SK-N-SH (cell line): ENCODE measurements at regions not wholly inside any gene's neighbourhood (a gene's known extent, or its start where the extent isn't known, plus 50 kb on each side); places are given as distances from the start of the nearest gene placed in this dataset.

Experiments used
- CTCF ChIA-PET: fragments of 300-600, 350-600 bp; formaldehyde crosslinking; extraction: SDS; loops from one replicate; lab custom pipeline; 2021; lab: Yijun Ruan, JAX
- POLR2A ChIA-PET: fragments of 350-600 bp; sonication (Branson Sonifier 250); formaldehyde crosslinking; extraction: SDS; loops from one replicate; lab custom pipeline; 2020; ENCODE audit warnings: antibody characterized with exemption, inconsistent platforms; lab: Yijun Ruan, JAX
- DNase-seq: peaks from one replicate; pipeline ENCODE4 v3.0.0; 2012
- H2AFZ ChIP-seq: fragments of 200-600 bp; sonication (generic); 2 replicates; pipeline ENCODE4 v1.8.1; 2016; ENCODE audit warnings: antibody characterized with exemption, mild to moderate bottlenecking, low read depth
- H3F3A ChIP-seq: fragments of 200-600 bp; sonication (generic); replicated peaks from 2 replicates; pipeline ENCODE3; 2016; ENCODE audit warnings: antibody characterized with exemption, mild to moderate bottlenecking; ENCODE audit not compliant: insufficient read depth
- H3K27ac ChIP-seq, 2 experiments: fragments of 200-500 bp in 1 of 2; fragments of 200-600 bp in 1 of 2; sonication (Bioruptor generic) in 1 of 2; sonication (generic), shearing (Covaris generic) in 1 of 2; 2 replicates each; pipeline versions ENCODE4 v1.5.1 to v1.6.1; 2014 to 2016; ENCODE audit warnings: low read depth in 2 of 2, inconsistent platforms in 1 of 2, low read length in 1 of 2, mild to moderate bottlenecking in 1 of 2, mixed read lengths in 1 of 2
- H3K27me3 ChIP-seq: fragments of 200-600 bp; sonication (generic), shearing (Covaris generic); 2 replicates; pipeline ENCODE4 v1.6.1; 2016; ENCODE audit warnings: mixed run types; ENCODE audit not compliant: insufficient read depth
- H3K36me3 ChIP-seq, 2 experiments: fragments of 200-500 bp in 1 of 2; fragments of 200-600 bp in 1 of 2; sonication (Bioruptor generic) in 1 of 2; sonication (generic) in 1 of 2; replicated peaks in 1 of 2; 2 replicates each; pipeline versions ENCODE3 to v1.5.1; 2014 to 2016; ENCODE audit warnings: low read length in 1 of 2, mild to moderate bottlenecking in 1 of 2; ENCODE audit not compliant: insufficient read depth in 2 of 2, control insufficient read depth in 1 of 2
- H3K4me1 ChIP-seq, 2 experiments: fragments of 200-500 bp in 1 of 2; fragments of 200-600 bp in 1 of 2; sonication (Bioruptor generic) in 1 of 2; sonication (generic), shearing (Covaris generic) in 1 of 2; 2 replicates each; pipeline versions ENCODE4 v1.5.1 to v1.6.1; 2014 to 2016; ENCODE audit warnings: low read depth in 1 of 2, low read length in 1 of 2, mixed run types in 1 of 2; ENCODE audit not compliant: insufficient read depth in 2 of 2, control insufficient read depth in 1 of 2
- H3K4me2 ChIP-seq: fragments of 200-600 bp; sonication (generic), shearing (Covaris generic); 2 replicates; pipeline ENCODE4 v1.6.1; 2017; ENCODE audit warnings: mixed run types
- H3K4me3 ChIP-seq, 2 experiments: fragments of 200-500 bp in 1 of 2; fragments of 200-600 bp in 1 of 2; sonication (Bioruptor generic) in 1 of 2; sonication (generic), shearing (Covaris generic) in 1 of 2; 2 replicates each; pipeline versions ENCODE4 v1.5.1 to v1.8.1; 2014 to 2016; ENCODE audit warnings: low read depth in 2 of 2, inconsistent platforms in 1 of 2, low read length in 1 of 2, mild to moderate bottlenecking in 1 of 2, mixed read lengths in 1 of 2, moderate library complexity in 1 of 2
- H3K79me2 ChIP-seq: fragments of 200-600 bp; sonication (generic); 2 replicates; pipeline ENCODE4 v1.8.1; 2017; ENCODE audit warnings: mild to moderate bottlenecking; ENCODE audit not compliant: insufficient read depth
- H3K9ac ChIP-seq: fragments of 200-600 bp; sonication (generic); 2 replicates; pipeline ENCODE4 v1.6.1; 2017; ENCODE audit warnings: mixed run types
- H3K9me2 ChIP-seq: fragments of 200-600 bp; sonication (generic); 2 replicates; pipeline ENCODE4 v1.6.1; 2017; ENCODE audit warnings: mixed run types
- H3K9me3 ChIP-seq: fragments of 200-600 bp; sonication (generic); 2 replicates; pipeline ENCODE4 v1.6.1; 2017; ENCODE audit warnings: mixed run types, mild to moderate bottlenecking, moderate library complexity
- H4K20me1 ChIP-seq: fragments of 200-600 bp; sonication (generic); 2 replicates; pipeline ENCODE4 v1.6.1; 2017; ENCODE audit warnings: mild to moderate bottlenecking, mixed run types; ENCODE audit not compliant: insufficient read depth
- CHD2 ChIP-seq: fragments of 150-350 bp; IDR thresholded peaks from 2 replicates; pipeline ENCODE4 v1.6.1; 2018; ENCODE audit warnings: low read length; ENCODE audit not compliant: partially characterized antibody
- CTCF ChIP-seq: fragments of 200-600 bp; sonication (generic); IDR thresholded peaks from 2 replicates; pipeline ENCODE4 v1.6.1; 2017; ENCODE audit warnings: antibody characterized with exemption, mild to moderate bottlenecking, moderate library complexity
- ELF1 ChIP-seq: IDR thresholded peaks from 2 replicates; pipeline ENCODE4 v1.4.0; 2012
- EP300 ChIP-seq, 2 experiments: IDR thresholded peaks; 2 replicates each; pipeline versions ENCODE4 v1.4.0 to v1.6.1; 2012; ENCODE audit warnings: borderline replicate concordance in 1 of 2, low read depth in 1 of 2, low read length in 1 of 2
- EZH2phosphoT487 ChIP-seq: fragments of 200-600 bp; sonication (generic); IDR thresholded peaks from 2 replicates; pipeline ENCODE4 v1.6.1; 2017; ENCODE audit warnings: low read depth, mixed run types, mild to moderate bottlenecking, antibody characterized with exemption, moderate library complexity, borderline replicate concordance
- FOXJ3 ChIP-seq: sonication (generic); formaldehyde crosslinking; IDR thresholded peaks from 2 replicates; pipeline ENCODE4 v1.5.1; 2020; ENCODE audit warnings: mild to moderate bottlenecking, missing genetic modification reagents
- IRF3 ChIP-seq: fragments of 150-350 bp; IDR thresholded peaks from 2 replicates; pipeline ENCODE4 v1.6.1; 2016; ENCODE audit warnings: mild to moderate bottlenecking, low read depth, low read length
- JUND ChIP-seq: IDR thresholded peaks from 2 replicates; pipeline ENCODE4 v1.4.0; 2012
- MEF2A ChIP-seq: IDR thresholded peaks from 2 replicates; pipeline ENCODE4 v1.4.0; 2012; ENCODE audit warnings: low read depth, borderline replicate concordance
- MXI1 ChIP-seq: IDR thresholded peaks from 2 replicates; pipeline ENCODE4 v1.6.1; 2012; ENCODE audit warnings: mild to moderate bottlenecking, low read depth, low read length, improper control_type of control experiment
- NRF1 ChIP-seq: IDR thresholded peaks from 2 replicates; pipeline ENCODE4 v1.6.1; 2012; ENCODE audit warnings: low read depth, mild to moderate bottlenecking, low read length
- RCOR1 ChIP-seq: fragments of 150-350 bp; IDR thresholded peaks from 2 replicates; pipeline ENCODE4 v1.6.1; 2017; ENCODE audit warnings: antibody characterized with exemption, low read length
- SIN3A ChIP-seq: IDR thresholded peaks from 2 replicates; pipeline ENCODE4 v1.6.1; 2012; ENCODE audit warnings: low read depth, mild to moderate bottlenecking, low read length, moderate library complexity, borderline replicate concordance
- TAF1 ChIP-seq: IDR thresholded peaks from 2 replicates; pipeline ENCODE4 v1.6.1; 2012; ENCODE audit warnings: low read depth, mild to moderate bottlenecking, low read length, moderate library complexity, borderline replicate concordance
- TCF12 ChIP-seq: IDR thresholded peaks from 2 replicates; pipeline ENCODE4 v1.4.0; 2012
- WGBS: methylation state at CpG from one replicate; pipeline ENCODE4 v1.1.6; 2017; ENCODE audit warnings: low lambda C conversion rate; 5-methylcytosine and 5-hydroxymethylcytosine counted together
- TF ChIP-seq, protein P1 (sequence below): fragments of 150-350 bp; IDR thresholded peaks from 2 replicates; pipeline ENCODE4 v1.6.1; 2017; ENCODE audit warnings: antibody characterized with exemption, low read length, low read depth, borderline replicate concordance
- TF ChIP-seq, protein P2 (sequence below): IDR thresholded peaks from 2 replicates; pipeline ENCODE4; 2012

DNA sequence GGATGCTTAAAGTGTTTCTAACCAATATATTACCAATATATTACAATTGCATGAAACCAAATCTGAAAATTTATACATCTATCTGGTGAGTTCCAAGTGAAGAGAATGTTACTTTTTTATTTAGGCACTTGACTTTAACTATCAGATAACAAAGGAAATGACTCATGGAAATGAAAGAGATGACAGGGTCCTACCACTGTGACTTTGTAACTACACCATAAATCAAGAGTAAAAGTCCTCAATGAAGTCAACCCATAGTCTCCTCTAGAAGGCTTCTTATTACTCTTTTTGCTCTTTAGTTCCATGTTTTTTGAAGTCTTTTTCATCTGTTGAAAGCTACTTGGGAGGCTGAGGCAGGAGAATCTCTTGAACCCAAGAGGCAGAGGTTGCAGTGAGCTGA, 545.0 kb upstream of the PIK3C3 start:
- H4K20me1 ChIP-seq, result no peaks in the 10 kb centered on the region
- POLR2A ChIA-PET, result no interaction called here
- no peak overlapping the region for H3K9ac ChIP-seq
- no peak for DNase-seq
- H3K27ac ChIP-seq, result no peak overlapping the region
- H3K4me3 ChIP-seq, result no peak overlapping the region
- no peaks in the 10 kb centered on the region for H3K27me3 ChIP-seq
- no peaks in the 10 kb centered on the region for H3K9me2 ChIP-seq
- no peaks in the 10 kb centered on the region for H3K36me3 ChIP-seq
- H3K4me1 ChIP-seq, result no peaks in the 10 kb centered on the region
- no peaks in the 10 kb centered on the region for H3K79me2 ChIP-seq
- no peak overlapping the region for H2AFZ ChIP-seq
- no peaks in the 10 kb centered on the region for H3F3A ChIP-seq
- TF ChIP-seq MEF2A, result no peak
- no peak for TF ChIP-seq ELF1
- no peak for TF ChIP-seq IRF3
- TF ChIP-seq CHD2, result no peak
- TF ChIP-seq SIN3A, result no peak
- TF ChIP-seq JUND, result no peak
- TF ChIP-seq, all 33 proteins: peak for 0
- Histone ChIP-seq H3K4me2 (no peak overlapping the region), H3K9me3 (no peaks in the 10 kb centered on the region)
- CTCF ChIA-PET, result interaction anchor here (1.0 kb wide), 1 partner anchor 9 kb away, joined by 3 read pairs; no protein-coding TSS in a partner anchor

DNA sequence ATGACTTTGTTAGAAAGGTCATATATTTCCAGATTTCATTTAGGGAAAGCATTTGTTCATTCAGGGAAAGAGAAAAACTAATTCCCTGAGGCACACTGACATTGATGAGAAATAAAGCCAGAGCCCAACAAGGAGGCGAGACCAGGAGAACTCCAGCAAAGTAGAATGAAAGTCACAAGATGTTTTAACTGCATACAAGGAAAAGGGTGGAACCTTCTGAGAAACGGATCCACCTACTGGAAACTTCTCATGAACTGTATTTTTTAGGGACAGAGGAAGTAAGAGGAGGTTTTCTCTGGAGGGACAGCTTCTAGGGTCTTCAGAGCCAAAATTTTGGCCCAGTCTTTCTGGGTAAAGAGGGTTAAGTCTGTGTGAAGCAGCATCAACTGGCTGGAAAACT, 548.2 kb upstream of the PIK3C3 start:
- DNase-seq, result no peak
- H3K36me3 ChIP-seq, result no peaks in the 10 kb centered on the region
- POLR2A ChIA-PET, result no interaction called here
- no peaks in the 10 kb centered on the region for H3K9me3 ChIP-seq
- H2AFZ ChIP-seq, result no peak overlapping the region
- no peak overlapping the region for H3K4me2 ChIP-seq
- no peaks in the 10 kb centered on the region for H4K20me1 ChIP-seq
- TF ChIP-seq, protein P1, sequence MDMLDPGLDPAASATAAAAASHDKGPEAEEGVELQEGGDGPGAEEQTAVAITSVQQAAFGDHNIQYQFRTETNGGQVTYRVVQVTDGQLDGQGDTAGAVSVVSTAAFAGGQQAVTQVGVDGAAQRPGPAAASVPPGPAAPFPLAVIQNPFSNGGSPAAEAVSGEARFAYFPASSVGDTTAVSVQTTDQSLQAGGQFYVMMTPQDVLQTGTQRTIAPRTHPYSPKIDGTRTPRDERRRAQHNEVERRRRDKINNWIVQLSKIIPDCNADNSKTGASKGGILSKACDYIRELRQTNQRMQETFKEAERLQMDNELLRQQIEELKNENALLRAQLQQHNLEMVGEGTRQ, result no peak
- TF ChIP-seq, protein P2, sequence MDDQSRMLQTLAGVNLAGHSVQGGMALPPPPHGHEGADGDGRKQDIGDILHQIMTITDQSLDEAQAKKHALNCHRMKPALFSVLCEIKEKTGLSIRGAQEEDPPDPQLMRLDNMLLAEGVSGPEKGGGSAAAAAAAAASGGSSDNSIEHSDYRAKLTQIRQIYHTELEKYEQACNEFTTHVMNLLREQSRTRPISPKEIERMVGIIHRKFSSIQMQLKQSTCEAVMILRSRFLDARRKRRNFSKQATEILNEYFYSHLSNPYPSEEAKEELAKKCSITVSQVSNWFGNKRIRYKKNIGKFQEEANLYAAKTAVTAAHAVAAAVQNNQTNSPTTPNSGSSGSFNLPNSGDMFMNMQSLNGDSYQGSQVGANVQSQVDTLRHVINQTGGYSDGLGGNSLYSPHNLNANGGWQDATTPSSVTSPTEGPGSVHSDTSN, result no peak
- TF ChIP-seq CTCF (no peak), RCOR1 (no peak), JUND (no peak), CHD2 (no peak), NRF1 (no peak), MXI1 (no peak), MEF2A (no peak), TCF12 (no peak), EP300 (IDR thresholded peaks at IDR 0.05; ENCODE audit: borderline replicate concordance in 1 of 2, low read depth in 1 of 2, low read length in 1 of 2) (no peak), IRF3 (no peak), FOXJ3 (no peak), EZH2phosphoT487 (no peak), TAF1 (no peak)
- H3K4me3 ChIP-seq, result no peak overlapping the region
- H3K9ac ChIP-seq, result no peak overlapping the region
- no peaks in the 10 kb centered on the region for H3K9me2 ChIP-seq
- H3K4me1 ChIP-seq, result no peaks in the 10 kb centered on the region
- 54% methylated on average over 2 of the region's 2 CpGs for WGBS
- no peaks in the 10 kb centered on the region for H3F3A ChIP-seq
- H3K27ac ChIP-seq, result no peak overlapping the region
- CTCF ChIA-PET, result no interaction called here
- H3K27me3 ChIP-seq, result no peaks in the 10 kb centered on the region
- no peaks in the 10 kb centered on the region for H3K79me2 ChIP-seq
